OCI-LY3 (cell line): ENCODE measurements at regions not wholly inside any gene's neighbourhood (a gene's known extent, or its start where the extent isn't known, plus 50 kb on each side); places are given as distances from the start of the nearest gene placed in this dataset.

ENCODE experiments used
- H2AFZ ChIP-seq: fragments of 200-600, 300-600 bp; shearing (Covaris generic); 2 replicates; pipeline ENCODE4 v1.6.0; 2014; ENCODE audit warnings: antibody characterized with exemption, low read depth, low read length
- H3K27ac ChIP-seq: fragments of 200-600, 300-600 bp; sonication (generic); 2 replicates; pipeline ENCODE4 v1.5.1; 2014; ENCODE audit warnings: mild to moderate bottlenecking, low read length, moderate library complexity, mixed read lengths
- H3K27me3 ChIP-seq: fragments of 200-600, 300-600 bp; sonication (generic); 2 replicates; pipeline ENCODE4 v1.6.1; 2014; ENCODE audit warnings: low read depth, low read length, mixed read lengths
- H3K36me3 ChIP-seq: fragments of 200-600, 300-600 bp; sonication (generic); replicated peaks from 2 replicates; pipeline ENCODE3; 2014; ENCODE audit warnings: low read depth, low read length, mixed read lengths
- H3K4me1 ChIP-seq: fragments of 300-600, 200-600 bp; sonication (generic); 2 replicates; pipeline ENCODE4 v1.6.1; 2014; ENCODE audit warnings: low read length, mixed read lengths
- H3K4me2 ChIP-seq: fragments of 200-600, 300-600 bp; sonication (generic); 2 replicates; pipeline ENCODE4 v1.6.1; 2014; ENCODE audit warnings: low read length, mixed read lengths
- H3K4me3 ChIP-seq: fragments of 300-600, 200-600 bp; sonication (generic); 2 replicates; pipeline ENCODE4 v1.5.1; 2014; ENCODE audit warnings: antibody characterized with exemption, mild to moderate bottlenecking, low read length, moderate library complexity
- H3K79me2 ChIP-seq: fragments of 300-600, 200-600 bp; shearing (Covaris generic); 2 replicates; pipeline ENCODE4 v1.6.1; 2014; ENCODE audit warnings: mild to moderate bottlenecking, low read length, mixed read lengths
- H3K9ac ChIP-seq: fragments of 300-600, 200-600 bp; shearing (Covaris generic); 2 replicates; pipeline ENCODE4 v1.6.0; 2014; ENCODE audit warnings: mild to moderate bottlenecking, low read length, moderate library complexity
- H3K9me3 ChIP-seq: fragments of 200-600, 300-600 bp; shearing (Covaris generic); 2 replicates; pipeline ENCODE4 v1.6.1; 2014; ENCODE audit warnings: low read length, mixed read lengths; ENCODE audit not compliant: insufficient read depth
- H4K20me1 ChIP-seq: fragments of 200-600, 300-600 bp; sonication (generic); 2 replicates; pipeline ENCODE4 v1.6.1; 2016; ENCODE audit warnings: low read length, mixed read lengths; ENCODE audit not compliant: insufficient read depth
- CTCF ChIP-seq: fragments of 200-600, 300-600 bp; sonication (generic); IDR thresholded peaks from 2 replicates; pipeline ENCODE4 v1.5.1; 2014; ENCODE audit warnings: antibody characterized with exemption, low read length, low read depth
- EZH2phosphoT487 ChIP-seq: fragments of 200-600 bp; shearing (Covaris generic); IDR thresholded peaks from 2 replicates; pipeline ENCODE4 v1.6.1; 2018; ENCODE audit warnings: antibody characterized with exemption, mixed run types, low read depth

- TF ChIP-seq CTCF (no peak), EZH2phosphoT487 (no peak)
- Histone ChIP-seq H2AFZ (no peak overlapping the region), H3K9me3 (no peaks in the 10 kb centered on the region), H3K27ac (no peak overlapping the region), H3K79me2 (no peaks in the 10 kb centered on the region), H3K4me3 (no peak overlapping the region), H4K20me1 (no peaks in the 10 kb centered on the region), H3K4me1 (no peaks in the 10 kb centered on the region), H3K4me2 (no peak overlapping the region), H3K36me3 (no peaks in the 10 kb centered on the region), H3K9ac (no peak overlapping the region), H3K27me3 (peaks cover 3% of the 10 kb centered on the region; the same call in 1 of the 2 replicates)
Measured at GRCh38 chr1:232556351-232556750, 73.6 kb downstream of the SIPA1L2 start.

DNA sequence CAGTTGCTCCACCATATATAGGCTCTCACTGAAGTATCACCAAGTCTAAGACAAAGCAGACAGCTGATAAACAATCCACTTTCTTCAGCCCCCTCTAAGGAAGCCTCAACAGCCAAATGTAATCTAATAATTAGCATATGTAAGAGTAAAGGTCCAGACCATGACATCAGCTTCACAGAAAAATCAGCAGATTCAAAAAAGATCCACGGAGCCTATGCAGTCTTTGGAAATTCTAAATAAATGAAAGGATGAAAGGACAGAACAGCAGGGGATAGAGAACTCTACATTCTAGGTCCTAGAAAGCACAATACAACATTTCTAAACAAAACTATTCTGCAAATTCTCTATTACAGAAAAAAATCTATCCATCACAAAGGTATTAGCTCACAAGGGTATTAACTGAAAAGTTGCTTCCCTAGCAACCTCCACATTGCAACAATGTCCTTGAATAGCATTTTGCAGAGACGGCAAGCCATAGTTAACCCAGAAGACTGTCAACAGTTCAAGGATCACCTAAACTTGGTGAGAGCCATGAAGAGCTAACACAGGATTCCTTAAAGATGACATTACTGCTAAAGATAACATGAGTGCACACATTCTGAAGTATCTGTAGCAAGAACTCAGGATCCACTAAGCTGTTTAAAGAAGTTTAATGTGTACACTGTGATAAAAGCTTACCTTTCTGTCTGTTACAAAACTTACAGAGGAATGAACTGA, 74.3 kb downstream of the SIPA1L2 start:
- TF ChIP-seq CTCF (no peak), EZH2phosphoT487 (no peak)
- Histone ChIP-seq H3K27me3 (peaks cover 3% of the 10 kb centered on the region; the same call in 1 of the 2 replicates), H3K36me3 (no peaks in the 10 kb centered on the region), H3K9ac (no peak overlapping the region), H3K27ac (no peak overlapping the region), H3K4me3 (no peak overlapping the region), H3K4me1 (no peaks in the 10 kb centered on the region), H3K4me2 (no peak overlapping the region), H3K79me2 (no peaks in the 10 kb centered on the region), H3K9me3 (no peaks in the 10 kb centered on the region), H2AFZ (no peak overlapping the region), H4K20me1 (no peaks in the 10 kb centered on the region)

- Histone ChIP-seq H3K36me3 (no peaks in the 10 kb centered on the region), H2AFZ (no peak overlapping the region), H3K4me3 (no peak overlapping the region), H3K27me3 (peaks cover 3% of the 10 kb centered on the region; the same call in 1 of the 2 replicates), H3K4me1 (no peaks in the 10 kb centered on the region), H3K27ac (no peak overlapping the region), H3K79me2 (no peaks in the 10 kb centered on the region), H3K9me3 (no peaks in the 10 kb centered on the region), H3K9ac (no peak overlapping the region), H3K4me2 (no peak overlapping the region), H4K20me1 (no peaks in the 10 kb centered on the region)
- no peak for TF ChIP-seq CTCF
- no peak for TF ChIP-seq EZH2phosphoT487
Measured at GRCh38 chr1:232554409-232554808, 75.5 kb downstream of the SIPA1L2 start.

DNA sequence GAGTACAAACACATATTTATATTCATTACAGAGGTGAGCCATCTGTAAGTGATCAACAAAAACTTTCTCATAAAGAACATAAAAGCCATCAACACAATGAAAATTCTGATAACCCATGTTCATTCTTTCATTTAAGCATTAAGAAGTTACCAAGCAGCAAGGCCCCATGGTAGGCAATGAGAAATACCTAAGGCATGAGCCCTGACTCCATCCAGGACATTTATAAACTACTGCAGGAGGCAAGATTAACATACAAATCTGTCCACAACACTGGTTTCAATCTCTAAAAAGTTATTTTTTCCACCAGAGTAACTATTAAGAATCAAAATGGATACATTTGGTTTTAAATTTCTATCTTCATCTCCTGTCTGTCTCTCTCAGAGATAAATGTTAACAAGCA, 76.1 kb downstream of the SIPA1L2 start:
- no peak overlapping the region for H3K27ac ChIP-seq
- no peaks in the 10 kb centered on the region for H3K79me2 ChIP-seq

More for the DNA sequence above, 76.1 kb downstream of the SIPA1L2 start:
- peaks cover 3% of the 10 kb centered on the region; the same call in 1 of the 2 replicates for H3K27me3 ChIP-seq
- no peaks in the 10 kb centered on the region for H3K9me3 ChIP-seq
- H3K36me3 ChIP-seq: no peaks in the 10 kb centered on the region
- H3K4me3 ChIP-seq: no peak overlapping the region
- H3K4me2 ChIP-seq: no peak overlapping the region
- H3K4me1 ChIP-seq: no peaks in the 10 kb centered on the region
- no peak overlapping the region for H2AFZ ChIP-seq
- no peak overlapping the region for H3K9ac ChIP-seq
- TF ChIP-seq EZH2phosphoT487 (no peak), CTCF (no peak)
- no peaks in the 10 kb centered on the region for H4K20me1 ChIP-seq
